OCI-LY3 (cell line): ENCODE measurements at regions not wholly inside any gene's neighbourhood (a gene's known extent, or its start where the extent isn't known, plus 50 kb on each side); places are given as distances from the start of the nearest gene placed in this dataset.

Experiments
- H2AFZ ChIP-seq: fragments of 200-600, 300-600 bp; shearing (Covaris generic); 2 replicates; pipeline ENCODE4 v1.6.0; 2014; ENCODE audit warnings: antibody characterized with exemption, low read depth, low read length
- H3K27ac ChIP-seq: fragments of 200-600, 300-600 bp; sonication (generic); 2 replicates; pipeline ENCODE4 v1.5.1; 2014; ENCODE audit warnings: mild to moderate bottlenecking, low read length, moderate library complexity, mixed read lengths
- H3K27me3 ChIP-seq: fragments of 200-600, 300-600 bp; sonication (generic); 2 replicates; pipeline ENCODE4 v1.6.1; 2014; ENCODE audit warnings: low read depth, low read length, mixed read lengths
- H3K36me3 ChIP-seq: fragments of 200-600, 300-600 bp; sonication (generic); replicated peaks from 2 replicates; pipeline ENCODE3; 2014; ENCODE audit warnings: low read depth, low read length, mixed read lengths
- H3K4me1 ChIP-seq: fragments of 300-600, 200-600 bp; sonication (generic); 2 replicates; pipeline ENCODE4 v1.6.1; 2014; ENCODE audit warnings: low read length, mixed read lengths
- H3K4me2 ChIP-seq: fragments of 200-600, 300-600 bp; sonication (generic); 2 replicates; pipeline ENCODE4 v1.6.1; 2014; ENCODE audit warnings: low read length, mixed read lengths
- H3K4me3 ChIP-seq: fragments of 300-600, 200-600 bp; sonication (generic); 2 replicates; pipeline ENCODE4 v1.5.1; 2014; ENCODE audit warnings: antibody characterized with exemption, mild to moderate bottlenecking, low read length, moderate library complexity
- H3K79me2 ChIP-seq: fragments of 300-600, 200-600 bp; shearing (Covaris generic); 2 replicates; pipeline ENCODE4 v1.6.1; 2014; ENCODE audit warnings: mild to moderate bottlenecking, low read length, mixed read lengths
- H3K9ac ChIP-seq: fragments of 300-600, 200-600 bp; shearing (Covaris generic); 2 replicates; pipeline ENCODE4 v1.6.0; 2014; ENCODE audit warnings: mild to moderate bottlenecking, low read length, moderate library complexity
- H3K9me3 ChIP-seq: fragments of 200-600, 300-600 bp; shearing (Covaris generic); 2 replicates; pipeline ENCODE4 v1.6.1; 2014; ENCODE audit warnings: low read length, mixed read lengths; ENCODE audit not compliant: insufficient read depth
- H4K20me1 ChIP-seq: fragments of 200-600, 300-600 bp; sonication (generic); 2 replicates; pipeline ENCODE4 v1.6.1; 2016; ENCODE audit warnings: low read length, mixed read lengths; ENCODE audit not compliant: insufficient read depth
- CTCF ChIP-seq: fragments of 200-600, 300-600 bp; sonication (generic); IDR thresholded peaks from 2 replicates; pipeline ENCODE4 v1.5.1; 2014; ENCODE audit warnings: antibody characterized with exemption, low read length, low read depth
- EZH2phosphoT487 ChIP-seq: fragments of 200-600 bp; shearing (Covaris generic); IDR thresholded peaks from 2 replicates; pipeline ENCODE4 v1.6.1; 2018; ENCODE audit warnings: antibody characterized with exemption, mixed run types, low read depth

GRCh38 chr9:73076970-73077369 is 74.7 kb upstream of the ANXA1 start:
- Histone ChIP-seq H3K36me3 (no peaks in the 10 kb centered on the region), H3K79me2 (no peaks in the 10 kb centered on the region), H3K27ac (no peak overlapping the region), H3K27me3 (peaks cover 22% of the 10 kb centered on the region), H3K4me2 (no peak overlapping the region), H3K9me3 (no peaks in the 10 kb centered on the region), H3K4me3 (no peak overlapping the region), H3K9ac (no peak overlapping the region), H3K4me1 (no peaks in the 10 kb centered on the region), H4K20me1 (no peaks in the 10 kb centered on the region), H2AFZ (no peak overlapping the region)
- TF ChIP-seq EZH2phosphoT487, result no peak
- no peak for TF ChIP-seq CTCF

- Histone ChIP-seq H3K4me2 (no peak overlapping the region), H4K20me1 (no peaks in the 10 kb centered on the region), H3K9me3 (no peaks in the 10 kb centered on the region), H3K27me3 (peaks cover 15% of the 10 kb centered on the region; the same call in 1 of the 2 replicates), H3K36me3 (no peaks in the 10 kb centered on the region), H3K4me1 (no peaks in the 10 kb centered on the region), H3K9ac (no peak overlapping the region), H3K79me2 (no peaks in the 10 kb centered on the region), H3K4me3 (no peak overlapping the region), H2AFZ (no peak overlapping the region), H3K27ac (no peak overlapping the region)
- TF ChIP-seq CTCF (no peak), EZH2phosphoT487 (no peak)
These were observed 77.4 kb upstream of the ANXA1 start for GRCh38 chr9:73074176-73074708.

- Histone ChIP-seq H4K20me1 (no peaks in the 10 kb centered on the region), H3K9me3 (no peaks in the 10 kb centered on the region), H2AFZ (no peak overlapping the region), H3K36me3 (no peaks in the 10 kb centered on the region), H3K27ac (no peak overlapping the region), H3K4me3 (no peak overlapping the region), H3K9ac (no peak overlapping the region), H3K27me3 (peaks cover 14% of the 10 kb centered on the region; the same call in 1 of the 2 replicates), H3K4me1 (no peaks in the 10 kb centered on the region), H3K79me2 (no peaks in the 10 kb centered on the region), H3K4me2 (no peak overlapping the region)
- TF ChIP-seq EZH2phosphoT487, result no peak
- no peak for TF ChIP-seq CTCF
These were observed 78.1 kb upstream of the ANXA1 start for GRCh38 chr9:73073337-73074175.

GRCh38 chr9:73067074-73067473 is 84.6 kb upstream of the ANXA1 start:
- no peaks in the 10 kb centered on the region for H3K36me3 ChIP-seq
- no peak overlapping the region for H2AFZ ChIP-seq
- no peak overlapping the region for H3K9ac ChIP-seq
- no peak overlapping the region for H3K4me2 ChIP-seq
- H3K79me2 ChIP-seq, result no peaks in the 10 kb centered on the region
- H3K4me1 ChIP-seq, result no peaks in the 10 kb centered on the region
- no peaks in the 10 kb centered on the region for H4K20me1 ChIP-seq
- no peaks in the 10 kb centered on the region for H3K27me3 ChIP-seq
- no peak for TF ChIP-seq EZH2phosphoT487
- peak; percentile 36 for TF ChIP-seq CTCF
- no peak overlapping the region for H3K27ac ChIP-seq
- H3K9me3 ChIP-seq, result no peaks in the 10 kb centered on the region
- no peak overlapping the region for H3K4me3 ChIP-seq
